Retinal pigment epithelial cell (primary cell): ENCODE measurements at regions not wholly inside any gene's neighbourhood (a gene's known extent, or its start where the extent isn't known, plus 50 kb on each side); places are given as distances from the start of the nearest gene placed in this dataset.

Experiments used
- DNase-seq: peaks from one replicate; pipeline ENCODE4 v3.0.0-alpha.2; 2010; ENCODE audit warnings: low read depth
- H3K4me3 ChIP-seq: 2 replicates; pipeline ENCODE4 v1.5.1; 2011; ENCODE audit warnings: mild to moderate bottlenecking, low read length, control low read depth, moderate library complexity
- TF ChIP-seq, protein P1 (sequence below): conservative IDR thresholded peaks from 2 replicates; pipeline ENCODE4 v1.5.1; 2011; ENCODE audit warnings: low read depth, low read length, control low read depth, inconsistent platforms

DNA sequence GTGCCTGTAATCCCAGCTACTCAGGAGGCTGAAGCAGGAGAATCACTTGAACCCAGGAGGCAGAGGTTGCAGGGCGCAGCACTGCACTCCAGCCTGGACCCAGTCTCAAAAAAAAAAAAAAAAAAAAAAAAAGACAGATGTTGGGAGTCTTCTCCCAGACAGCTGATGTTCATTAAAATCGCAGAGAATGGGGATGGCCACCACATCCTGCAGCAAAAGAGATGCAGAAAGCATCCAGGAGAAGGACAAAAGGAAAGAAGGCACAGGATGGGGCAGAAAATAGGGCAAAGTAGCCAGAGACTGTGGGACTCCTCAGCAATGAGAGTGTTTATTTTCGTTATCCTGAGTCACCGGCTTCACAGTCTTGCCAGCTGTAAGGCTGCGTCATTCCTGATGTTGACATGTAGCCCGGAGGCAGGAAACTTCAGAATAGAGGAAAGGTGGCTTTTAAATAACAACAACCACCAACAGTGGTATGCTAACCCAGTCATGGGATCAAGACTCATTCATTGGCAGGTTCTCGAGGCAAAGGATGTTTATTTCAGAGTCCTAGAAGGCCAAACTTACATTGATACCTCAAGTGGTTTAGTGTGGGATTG lies 149.5 kb upstream of the SVIL start:
- peak; percentile 89 for DNase-seq
- no peak overlapping the region for H3K4me3 ChIP-seq
- TF ChIP-seq, protein P1, sequence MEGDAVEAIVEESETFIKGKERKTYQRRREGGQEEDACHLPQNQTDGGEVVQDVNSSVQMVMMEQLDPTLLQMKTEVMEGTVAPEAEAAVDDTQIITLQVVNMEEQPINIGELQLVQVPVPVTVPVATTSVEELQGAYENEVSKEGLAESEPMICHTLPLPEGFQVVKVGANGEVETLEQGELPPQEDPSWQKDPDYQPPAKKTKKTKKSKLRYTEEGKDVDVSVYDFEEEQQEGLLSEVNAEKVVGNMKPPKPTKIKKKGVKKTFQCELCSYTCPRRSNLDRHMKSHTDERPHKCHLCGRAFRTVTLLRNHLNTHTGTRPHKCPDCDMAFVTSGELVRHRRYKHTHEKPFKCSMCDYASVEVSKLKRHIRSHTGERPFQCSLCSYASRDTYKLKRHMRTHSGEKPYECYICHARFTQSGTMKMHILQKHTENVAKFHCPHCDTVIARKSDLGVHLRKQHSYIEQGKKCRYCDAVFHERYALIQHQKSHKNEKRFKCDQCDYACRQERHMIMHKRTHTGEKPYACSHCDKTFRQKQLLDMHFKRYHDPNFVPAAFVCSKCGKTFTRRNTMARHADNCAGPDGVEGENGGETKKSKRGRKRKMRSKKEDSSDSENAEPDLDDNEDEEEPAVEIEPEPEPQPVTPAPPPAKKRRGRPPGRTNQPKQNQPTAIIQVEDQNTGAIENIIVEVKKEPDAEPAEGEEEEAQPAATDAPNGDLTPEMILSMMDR = no peak

GRCh38 chr10:29783201-29783947 lies 148.6 kb upstream of the SVIL start:
- TF ChIP-seq, protein P1 = no peak
- no peak for DNase-seq
- no peak overlapping the region for H3K4me3 ChIP-seq

- H3K4me3 ChIP-seq = no peak overlapping the region
- DNase-seq = no peak
- TF ChIP-seq, protein P1 = no peak
Measured at GRCh38 chr10:29780639-29781038, 145.9 kb upstream of the SVIL start.

DNA sequence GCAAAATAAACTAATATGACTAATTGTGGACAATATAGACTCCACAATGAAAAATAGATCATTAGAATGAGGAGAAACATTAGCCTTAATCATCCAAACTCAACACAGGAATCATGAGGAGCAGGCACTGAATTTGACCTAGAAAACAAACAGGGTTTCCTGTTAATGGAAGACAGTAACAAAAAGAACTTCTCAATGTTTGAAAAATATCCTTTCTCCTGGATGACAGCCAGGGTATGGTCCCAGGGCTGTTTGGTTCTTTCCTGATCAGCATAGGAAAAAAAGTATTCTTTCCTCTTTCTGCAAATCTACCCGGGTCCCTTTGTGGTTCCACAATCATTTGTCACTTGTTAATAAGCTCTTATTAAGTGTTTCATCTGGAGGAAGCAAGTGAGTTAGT lies 145.3 kb upstream of the SVIL start:
- TF ChIP-seq, protein P1 = no peak
- no peak overlapping the region for H3K4me3 ChIP-seq
- DNase-seq = no peak

DNA sequence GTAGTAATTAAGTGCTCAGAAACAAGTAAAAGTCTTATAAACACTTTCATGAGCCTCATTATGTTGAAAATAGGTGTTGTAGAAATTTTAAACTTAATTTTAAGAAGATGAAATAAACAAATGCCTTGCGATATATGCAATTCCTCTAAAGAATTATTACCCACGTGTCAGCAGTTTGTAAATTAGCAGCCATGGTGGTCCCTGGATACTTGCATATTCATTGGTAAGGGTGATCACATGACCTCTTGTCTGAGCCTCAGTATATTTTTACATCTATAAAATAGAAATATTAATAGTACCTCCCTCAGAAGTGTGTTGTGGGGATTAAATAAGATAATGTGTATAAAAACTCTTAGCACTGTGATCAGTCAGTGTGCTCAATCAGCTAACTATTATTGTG lies 141.5 kb upstream of the SVIL start:
- TF ChIP-seq, protein P1 = no peak
- no peak for DNase-seq

DNA sequence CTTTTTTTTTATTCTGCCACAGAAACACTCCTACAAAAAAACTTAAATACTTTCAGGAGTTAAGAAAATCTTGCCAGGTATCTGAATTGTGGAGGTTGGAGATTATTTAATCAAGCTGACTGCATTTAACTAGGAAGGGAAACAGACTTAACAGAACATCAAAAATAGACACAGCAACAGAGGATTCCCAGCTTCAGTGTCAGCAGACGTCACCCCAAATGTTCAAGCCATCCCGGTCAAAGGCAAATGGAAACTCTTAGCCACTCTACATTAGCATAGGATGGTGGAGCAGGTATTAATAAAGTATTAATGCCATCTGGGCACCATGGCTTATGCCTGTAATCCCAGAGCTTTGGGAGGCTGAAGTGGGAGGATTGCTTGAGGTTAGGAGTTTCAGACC lies 139.7 kb upstream of the SVIL start:
- TF ChIP-seq, protein P1 = no peak
- H3K4me3 ChIP-seq = no peak overlapping the region
- DNase-seq = no peak

More for the DNA sequence above, 141.5 kb upstream of the SVIL start:
- no peak overlapping the region for H3K4me3 ChIP-seq

GRCh38 chr10:29773675-29774091 lies 138.9 kb upstream of the SVIL start:
- no peak overlapping the region for H3K4me3 ChIP-seq
- TF ChIP-seq, protein P1 = no peak
- DNase-seq = no peak
